SU-DHL-6 (cell line): ENCODE measurements at regions not wholly inside any gene's neighbourhood (a gene's known extent, or its start where the extent isn't known, plus 50 kb on each side); places are given as distances from the start of the nearest gene placed in this dataset.

Experiments
- H2AFZ ChIP-seq: fragments of 200-600 bp; sonication (generic); 2 replicates; pipeline ENCODE4 v1.6.1; 2014; ENCODE audit warnings: low read depth, mild to moderate bottlenecking, moderate library complexity, mixed read lengths, antibody characterized with exemption, low read length; ENCODE audit not compliant: severe bottlenecking
- H3F3A ChIP-seq: fragments of 200-600 bp; shearing (Covaris generic); 2 replicates; pipeline ENCODE4 v1.6.0; 2016; ENCODE audit warnings: antibody characterized with exemption, mild to moderate bottlenecking; ENCODE audit not compliant: insufficient read depth
- H3K27ac ChIP-seq: fragments of 200-600 bp; sonication (generic); 2 replicates; pipeline ENCODE4 v1.5.1; 2016; ENCODE audit warnings: low read depth, mild to moderate bottlenecking, low read length, moderate library complexity, mixed read lengths
- H3K27me3 ChIP-seq: fragments of 200-600 bp; sonication (generic), shearing (Covaris generic); 2 replicates; pipeline ENCODE4 v1.6.0; 2014; ENCODE audit warnings: mild to moderate bottlenecking, low read length
- H3K36me3 ChIP-seq: fragments of 200-600 bp; sonication (generic); 2 replicates; pipeline ENCODE4 v1.6.1; 2014; ENCODE audit warnings: mild to moderate bottlenecking, low read length, mixed read lengths
- H3K4me2 ChIP-seq: fragments of 300-600, 200-600 bp; shearing (Covaris generic), sonication (generic); 2 replicates; pipeline ENCODE4 v1.6.0; 2014; ENCODE audit warnings: low read length, low read depth, mild to moderate bottlenecking; ENCODE audit not compliant: poor library complexity, severe bottlenecking
- H3K4me3 ChIP-seq: fragments of 200-600 bp; sonication (generic); 2 replicates; pipeline ENCODE4 v1.5.1; 2014; ENCODE audit warnings: antibody characterized with exemption, low read length, mild to moderate bottlenecking, mixed read lengths; ENCODE audit not compliant: insufficient read depth, poor library complexity, severe bottlenecking
- H3K79me2 ChIP-seq: fragments of 200-600 bp; sonication (generic); 2 replicates; pipeline ENCODE4 v1.6.1; 2014; ENCODE audit warnings: mild to moderate bottlenecking, low read length, moderate library complexity; ENCODE audit not compliant: insufficient read depth
- H3K9ac ChIP-seq: fragments of 200-600 bp; sonication (generic); 2 replicates; pipeline ENCODE4 v1.7.0; 2014; ENCODE audit warnings: mild to moderate bottlenecking, low read length
- H3K9me2 ChIP-seq: fragments of 200-600 bp; sonication (generic); replicated peaks from 2 replicates; pipeline ENCODE4 v1.6.1; 2014; ENCODE audit warnings: low read length; ENCODE audit not compliant: insufficient read depth
- H3K9me3 ChIP-seq: fragments of 200-600 bp; sonication (generic); 2 replicates; pipeline ENCODE4 v1.6.1; 2014; ENCODE audit warnings: low read length, mixed read lengths; ENCODE audit not compliant: insufficient read depth
- H4K20me1 ChIP-seq: fragments of 200-600 bp; sonication (generic); 2 replicates; pipeline ENCODE4 v1.6.1; 2014; ENCODE audit warnings: low read depth, mild to moderate bottlenecking, antibody characterized with exemption, low read length, moderate library complexity, mixed read lengths
- EZH2phosphoT487 ChIP-seq: fragments of 200-600 bp; sonication (generic), shearing (Covaris generic); conservative IDR thresholded peaks from 2 replicates; pipeline ENCODE4 v1.6.1; 2018; ENCODE audit warnings: mild to moderate bottlenecking, antibody characterized with exemption, low read length, moderate library complexity, mixed read lengths
- TF ChIP-seq, protein P1 (sequence below): fragments of 200-600 bp; sonication (generic); IDR thresholded peaks from one replicate; pipeline ENCODE4 v1.5.1; 2017; ENCODE audit warnings: antibody characterized with exemption, mild to moderate bottlenecking, low read length, moderate library complexity; ENCODE audit not compliant: insufficient read depth, poor library complexity, severe bottlenecking

DNA sequence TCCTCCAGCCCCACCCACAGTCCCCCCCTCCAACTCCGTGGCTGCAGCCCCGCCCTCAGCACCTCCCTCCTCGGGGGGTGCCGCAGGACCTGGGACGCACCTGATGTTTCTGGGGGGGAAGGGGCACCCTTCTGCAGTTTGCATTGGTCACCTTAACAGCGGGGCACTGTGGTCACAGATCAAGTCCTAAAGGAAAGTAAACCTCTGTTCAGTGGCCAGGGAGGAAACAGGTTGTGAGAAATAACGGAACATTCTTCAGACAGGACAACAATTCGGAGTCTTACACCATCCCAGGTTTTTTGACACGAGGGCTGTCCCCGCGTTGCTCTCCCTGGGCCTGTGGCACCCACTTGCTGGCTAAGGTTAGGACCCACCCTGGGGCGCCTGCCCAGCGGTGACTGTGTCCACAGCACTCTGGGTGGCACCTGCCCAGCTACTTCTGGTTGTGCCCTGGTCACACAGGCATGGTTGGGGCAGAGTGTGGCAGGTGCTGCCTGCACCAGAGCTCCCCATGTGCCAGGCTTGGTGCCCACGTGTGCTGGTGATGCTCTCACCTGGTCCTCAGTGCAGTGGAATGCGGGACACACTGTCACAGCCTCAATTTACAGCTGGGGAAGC lies 93.5 kb upstream of the OTOS start:
- no peaks in the 10 kb centered on the region for H3K27me3 ChIP-seq
- H3K9me3 ChIP-seq: peaks cover 6% of the 10 kb centered on the region; the same call in 1 of the 2 replicates
- H3K9me2 ChIP-seq: no peaks in the 10 kb centered on the region
- TF ChIP-seq EZH2phosphoT487: no peak
- TF ChIP-seq, protein P1, sequence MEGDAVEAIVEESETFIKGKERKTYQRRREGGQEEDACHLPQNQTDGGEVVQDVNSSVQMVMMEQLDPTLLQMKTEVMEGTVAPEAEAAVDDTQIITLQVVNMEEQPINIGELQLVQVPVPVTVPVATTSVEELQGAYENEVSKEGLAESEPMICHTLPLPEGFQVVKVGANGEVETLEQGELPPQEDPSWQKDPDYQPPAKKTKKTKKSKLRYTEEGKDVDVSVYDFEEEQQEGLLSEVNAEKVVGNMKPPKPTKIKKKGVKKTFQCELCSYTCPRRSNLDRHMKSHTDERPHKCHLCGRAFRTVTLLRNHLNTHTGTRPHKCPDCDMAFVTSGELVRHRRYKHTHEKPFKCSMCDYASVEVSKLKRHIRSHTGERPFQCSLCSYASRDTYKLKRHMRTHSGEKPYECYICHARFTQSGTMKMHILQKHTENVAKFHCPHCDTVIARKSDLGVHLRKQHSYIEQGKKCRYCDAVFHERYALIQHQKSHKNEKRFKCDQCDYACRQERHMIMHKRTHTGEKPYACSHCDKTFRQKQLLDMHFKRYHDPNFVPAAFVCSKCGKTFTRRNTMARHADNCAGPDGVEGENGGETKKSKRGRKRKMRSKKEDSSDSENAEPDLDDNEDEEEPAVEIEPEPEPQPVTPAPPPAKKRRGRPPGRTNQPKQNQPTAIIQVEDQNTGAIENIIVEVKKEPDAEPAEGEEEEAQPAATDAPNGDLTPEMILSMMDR: no peak
- H3K9ac ChIP-seq: no peak overlapping the region
- H3F3A ChIP-seq: no peaks in the 10 kb centered on the region
- no peak overlapping the region for H3K4me2 ChIP-seq
- no peaks in the 10 kb centered on the region for H3K36me3 ChIP-seq
- H4K20me1 ChIP-seq: no peaks in the 10 kb centered on the region
- no peaks in the 10 kb centered on the region for H3K79me2 ChIP-seq
- no peak overlapping the region for H2AFZ ChIP-seq
- H3K4me3 ChIP-seq: no peak overlapping the region
- no peak overlapping the region for H3K27ac ChIP-seq

DNA sequence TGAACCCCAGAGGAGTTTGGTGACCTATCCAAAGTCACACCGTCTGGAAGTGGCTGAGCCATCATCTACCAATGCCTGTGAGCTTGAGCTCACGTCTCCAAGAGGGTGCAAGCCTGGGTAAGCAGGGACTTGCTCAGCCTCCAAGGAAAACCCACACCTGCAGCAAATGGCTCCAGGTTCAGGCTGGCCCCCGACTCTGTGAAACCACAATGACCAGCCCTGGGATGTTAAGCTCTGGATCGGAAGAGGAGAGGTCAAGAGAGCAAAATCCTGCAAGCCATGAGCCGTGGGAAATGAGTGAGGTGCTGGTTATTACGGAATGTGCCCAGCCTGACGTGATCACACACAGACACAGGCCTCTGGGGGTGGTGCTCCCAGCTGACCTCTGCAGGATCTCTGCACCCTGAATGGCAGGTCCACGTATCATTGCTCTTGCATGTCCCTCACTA lies 94.1 kb upstream of the OTOS start:
- Histone ChIP-seq H3F3A (no peaks in the 10 kb centered on the region), H2AFZ (no peak overlapping the region), H3K4me2 (no peak overlapping the region), H3K9ac (no peak overlapping the region), H4K20me1 (no peaks in the 10 kb centered on the region), H3K79me2 (no peaks in the 10 kb centered on the region), H3K27ac (no peak overlapping the region), H3K9me3 (peaks cover under 1% of the 10 kb centered on the region; the same call in 1 of the 2 replicates), H3K36me3 (no peaks in the 10 kb centered on the region), H3K4me3 (no peak overlapping the region), H3K9me2 (no peaks in the 10 kb centered on the region), H3K27me3 (no peaks in the 10 kb centered on the region)
- no peak for TF ChIP-seq EZH2phosphoT487
- TF ChIP-seq, protein P1: no peak

DNA sequence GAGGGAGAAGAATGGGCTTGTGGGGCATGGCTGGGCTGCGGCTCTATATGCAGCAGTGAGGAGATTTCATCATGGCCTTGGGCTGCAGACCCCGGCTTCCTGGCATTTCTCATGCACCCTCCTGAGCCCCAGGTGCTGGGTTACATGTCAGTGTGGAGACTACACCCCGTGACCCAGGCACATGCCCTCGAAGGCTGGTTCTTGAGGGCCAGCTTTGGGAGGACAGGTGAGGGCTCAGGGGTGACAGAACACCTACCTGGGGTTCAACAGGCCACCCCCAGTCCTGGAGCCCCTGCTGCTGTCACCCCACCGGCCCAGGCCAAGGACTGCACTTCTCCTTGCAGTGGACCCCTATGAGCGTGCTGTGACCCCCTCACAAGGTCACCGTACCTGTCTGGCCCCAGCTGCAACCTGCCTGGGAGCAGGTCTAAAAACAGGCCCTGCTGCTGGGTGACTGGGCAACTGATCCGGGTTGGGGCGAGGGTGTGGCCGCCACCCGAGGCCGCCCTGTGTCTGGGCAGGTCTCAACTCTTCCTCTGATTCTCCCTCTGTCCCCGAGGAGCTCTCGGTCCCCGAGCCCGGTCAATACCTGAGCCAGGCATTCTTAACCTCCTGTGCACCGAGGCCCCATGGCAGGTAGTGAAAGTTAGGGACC lies 94.8 kb upstream of the OTOS start:
- H3F3A ChIP-seq: no peaks in the 10 kb centered on the region
- no peaks in the 10 kb centered on the region for H3K9me2 ChIP-seq
- H3K4me3 ChIP-seq: no peak overlapping the region
- no peak overlapping the region for H3K9ac ChIP-seq
- H3K36me3 ChIP-seq: no peaks in the 10 kb centered on the region
- H2AFZ ChIP-seq: no peak overlapping the region
- no peaks in the 10 kb centered on the region for H3K9me3 ChIP-seq
- TF ChIP-seq EZH2phosphoT487: no peak
- TF ChIP-seq, protein P1: no peak
- H3K27ac ChIP-seq: no peak overlapping the region
- no peaks in the 10 kb centered on the region for H4K20me1 ChIP-seq
- no peaks in the 10 kb centered on the region for H3K27me3 ChIP-seq
- H3K4me2 ChIP-seq: no peak overlapping the region
- H3K79me2 ChIP-seq: no peaks in the 10 kb centered on the region
